NK-92 treated with Interleukin-12 subunit alpha and Interleukin-12 subunit beta, amount 100 ng/mL, for 24 hours (cell line): ENCODE measurements at regions not wholly inside any gene's neighbourhood (a gene's known extent, or its start where the extent isn't known, plus 50 kb on each side); places are given as distances from the start of the nearest gene placed in this dataset.
A peak's percentile ranks its signal among the peaks of the same experiment; 100 is the strongest.

ENCODE experiments used
- DNase-seq: peaks from one replicate; lab custom pipeline; 2025; lab: John Stamatoyannopoulos, UW

DNA sequence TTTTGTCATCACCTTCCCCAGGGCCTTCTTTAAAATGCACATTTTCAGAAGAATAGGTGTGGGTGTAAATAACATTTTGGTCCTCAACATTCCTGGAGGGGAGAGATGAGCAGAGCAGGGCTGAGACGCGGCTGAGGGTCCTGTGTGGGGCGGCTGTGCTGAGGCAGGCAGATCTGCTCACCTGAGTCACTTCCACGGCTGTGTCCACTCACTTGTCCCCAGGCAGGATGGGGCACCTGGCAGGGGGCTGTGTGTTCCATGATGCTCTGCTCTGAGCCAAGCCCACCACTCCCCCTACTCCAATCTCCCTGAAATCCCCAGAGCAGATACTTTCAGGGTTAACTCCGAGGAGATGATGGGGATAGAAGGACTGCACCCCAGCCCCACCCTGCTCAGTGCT lies 93.8 kb downstream of the GLRX3 start:
- DNase-seq: no peak

DNA sequence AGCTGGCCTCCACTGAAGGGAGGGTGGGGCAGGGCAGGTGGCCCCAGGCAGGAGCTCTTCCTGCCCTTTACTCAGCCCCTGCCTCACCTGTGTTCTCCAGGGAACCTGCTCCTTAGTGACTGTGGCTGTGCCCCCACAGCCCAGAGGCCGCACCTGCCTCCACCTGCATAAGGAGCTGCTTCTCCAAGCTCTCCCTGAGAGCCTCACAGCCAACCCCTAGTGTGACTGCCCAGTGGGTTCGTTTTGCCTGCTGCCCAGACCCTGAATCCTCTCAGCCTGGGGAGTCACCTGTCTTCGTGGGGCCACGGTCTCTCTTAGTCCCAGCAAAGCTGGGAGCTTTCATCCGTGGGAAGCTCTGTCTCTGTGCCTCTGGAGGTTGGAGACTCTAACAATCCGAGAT lies 94.4 kb downstream of the GLRX3 start:
- DNase-seq: no peak

DNA sequence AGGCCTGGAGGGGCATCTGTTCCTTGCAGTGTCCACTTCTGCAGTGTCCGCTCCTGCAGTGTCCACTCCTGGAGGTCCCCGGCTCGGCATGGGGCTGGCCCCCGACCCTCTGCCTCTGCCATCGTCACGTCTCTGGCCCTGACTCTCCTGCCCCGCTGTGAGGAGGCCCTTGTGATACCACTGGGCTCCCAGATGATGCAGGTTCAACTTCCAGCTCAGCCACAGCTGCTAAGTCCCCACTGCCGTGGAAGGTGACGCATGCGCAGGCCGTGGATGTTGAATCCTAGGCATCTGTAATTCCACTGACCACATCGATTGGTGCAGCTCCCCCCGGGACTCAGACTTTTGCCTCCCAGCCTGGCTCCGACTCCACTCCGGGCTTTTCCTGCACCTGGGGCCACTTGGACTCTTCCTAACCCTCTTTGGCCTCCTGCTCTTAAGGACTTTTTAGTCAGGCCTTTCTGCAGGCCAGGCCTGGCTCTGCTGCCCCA lies 95.1 kb downstream of the GLRX3 start:
- DNase-seq: no peak

DNA sequence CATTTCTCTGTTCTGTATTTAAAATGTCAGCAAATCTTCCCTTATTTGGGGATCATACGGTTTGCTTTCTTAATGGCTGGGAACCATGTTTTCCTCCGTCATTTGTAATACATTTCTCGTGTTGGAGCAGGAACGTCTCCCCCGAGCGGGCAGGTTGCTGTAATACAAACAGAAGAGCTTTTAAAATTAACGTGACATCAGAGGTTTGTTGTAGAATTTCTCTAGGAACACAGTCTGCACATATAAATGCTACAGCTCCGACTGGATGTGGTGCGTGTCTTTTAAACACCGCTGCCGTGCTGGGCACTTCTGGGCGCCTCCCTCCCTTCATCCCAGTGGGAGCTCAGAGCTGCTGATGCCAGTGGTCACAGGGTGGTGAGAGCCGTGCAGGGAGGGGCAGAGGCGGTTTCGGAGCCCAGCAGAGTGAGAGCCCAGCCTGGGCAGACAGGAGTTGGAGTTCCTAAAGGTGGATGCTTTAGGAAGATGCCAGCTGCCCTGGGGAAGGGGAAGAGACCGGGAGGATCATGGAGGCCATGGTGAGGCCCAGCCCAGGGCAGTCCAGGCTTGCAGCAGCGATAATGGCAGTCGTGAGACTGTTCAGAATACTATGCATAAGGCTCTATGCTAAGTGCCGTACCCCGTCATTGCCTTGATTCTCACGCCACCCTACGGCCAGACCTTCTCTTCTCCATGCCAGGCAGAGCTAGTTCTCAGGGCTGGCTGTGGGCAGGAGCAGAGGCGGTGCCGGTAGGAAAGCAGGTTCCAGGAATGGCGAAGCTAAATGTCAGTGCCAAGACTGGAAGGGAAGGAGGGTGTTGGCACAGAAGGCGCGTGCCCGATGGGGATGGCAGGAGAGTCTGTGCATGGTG lies 96.2 kb downstream of the GLRX3 start:
- DNase-seq: no peak

DNA sequence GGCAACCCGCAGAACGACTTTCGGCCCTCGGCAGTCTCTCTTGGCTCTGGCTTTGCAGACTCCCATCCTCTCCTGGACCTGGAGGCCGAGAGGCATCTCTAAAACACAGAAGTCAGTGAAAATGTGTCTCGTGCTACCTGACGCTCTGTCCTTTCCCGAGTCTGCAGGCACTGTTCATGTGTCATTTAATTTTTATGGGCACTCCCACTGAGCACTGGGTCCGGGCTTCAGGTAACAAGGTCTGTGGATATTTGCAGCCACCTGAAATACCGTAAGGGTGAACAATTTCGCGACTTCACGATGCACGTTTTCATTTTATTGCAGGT lies 96.8 kb downstream of the GLRX3 start:
- no peak for DNase-seq

DNA sequence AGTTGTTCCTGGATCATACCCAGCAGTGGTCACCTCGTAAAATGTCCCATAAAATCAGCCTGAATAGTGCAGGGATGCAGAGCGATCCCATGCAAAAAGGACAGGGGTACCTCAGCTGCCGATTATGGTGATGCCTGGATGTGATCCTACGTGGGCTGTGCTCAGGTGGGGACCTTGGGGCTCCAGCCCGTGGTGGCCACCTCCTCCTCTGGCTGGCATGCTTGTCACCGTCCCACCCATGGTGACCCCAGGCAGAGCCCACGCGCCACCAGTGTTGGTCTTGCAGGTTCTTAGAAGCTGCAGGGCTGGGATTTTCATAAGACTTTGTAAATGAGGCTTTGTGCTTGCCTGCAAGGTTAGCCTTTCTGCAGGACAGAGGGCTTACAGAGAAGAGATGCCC lies 97.2 kb downstream of the GLRX3 start:
- DNase-seq: no peak

DNA sequence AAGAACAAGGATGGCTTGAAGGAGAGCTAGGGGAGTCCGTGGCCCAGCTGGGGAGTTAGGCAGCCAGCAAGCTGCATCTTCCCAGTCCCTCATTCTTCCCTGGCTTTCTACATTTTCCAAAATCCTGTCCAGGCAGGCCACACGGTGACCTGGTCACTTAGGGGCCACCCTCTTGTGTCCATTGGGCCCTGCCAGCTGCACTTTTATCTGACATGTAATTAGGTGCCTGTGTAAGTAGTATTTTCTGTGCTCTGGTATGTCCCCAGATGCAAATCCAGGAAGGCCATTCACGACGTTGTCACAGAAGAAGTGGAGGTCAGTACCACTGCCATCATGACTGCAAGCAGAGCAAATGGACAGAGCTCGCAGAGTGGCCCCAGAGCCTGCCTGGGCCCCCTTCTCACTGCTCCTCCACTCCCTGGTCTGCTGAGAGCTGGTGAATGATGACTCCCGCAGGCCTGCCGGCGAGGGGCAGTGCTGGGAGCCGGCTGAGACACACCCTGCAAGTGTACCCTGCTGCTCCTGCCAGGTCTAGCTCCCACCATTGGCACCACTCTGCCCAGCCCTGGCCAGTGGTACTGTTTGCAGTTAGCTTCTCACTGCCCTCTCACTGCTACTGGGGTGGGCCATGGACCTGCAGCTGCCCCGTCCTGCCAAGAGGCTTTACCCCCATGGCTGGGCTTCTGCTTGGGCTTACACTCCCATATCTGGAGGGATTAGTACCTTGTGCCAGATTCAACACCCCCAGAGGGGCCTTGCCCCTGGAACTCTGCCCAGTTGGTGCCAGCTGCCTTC lies 98.2 kb downstream of the GLRX3 start:
- DNase-seq: no peak

DNA sequence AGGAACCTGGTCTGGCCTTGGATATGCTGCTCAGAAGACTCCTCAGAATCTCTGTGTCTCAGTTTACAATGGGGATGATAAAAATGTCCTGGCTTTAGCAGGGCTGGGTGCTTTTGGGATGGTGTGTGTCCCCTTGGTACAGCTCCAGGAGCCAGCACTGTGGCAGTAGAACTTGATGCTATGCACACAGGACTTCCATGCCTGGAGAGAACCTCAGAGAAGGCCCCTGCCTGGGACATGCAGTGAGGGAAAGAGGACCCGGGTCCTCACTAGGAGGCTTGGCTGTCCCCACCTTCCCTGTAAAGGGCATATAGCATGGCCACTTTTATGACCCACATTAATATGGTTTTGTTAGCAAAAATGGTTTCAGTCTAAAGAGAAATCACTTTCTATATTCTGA lies 100.5 kb downstream of the GLRX3 start:
- DNase-seq: no peak

DNA sequence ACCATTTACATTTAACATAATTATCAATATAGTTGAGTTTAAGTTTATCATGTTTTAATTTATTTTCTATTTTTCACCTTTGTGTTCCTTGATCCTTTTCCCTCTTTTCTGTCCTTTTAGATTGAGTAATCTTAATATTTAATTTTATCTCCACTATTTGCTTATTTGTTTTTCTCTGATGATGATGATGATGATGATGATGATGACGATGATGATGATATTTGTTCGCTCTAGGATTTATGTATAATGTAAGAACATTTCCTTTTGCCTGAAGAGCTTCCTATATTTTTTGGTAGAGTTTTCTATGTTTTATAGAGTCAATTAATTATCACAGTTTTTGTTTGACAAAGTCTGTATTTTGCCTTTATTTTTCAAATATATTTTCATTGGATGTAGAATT lies 104.2 kb downstream of the GLRX3 start:
- DNase-seq: no peak

DNA sequence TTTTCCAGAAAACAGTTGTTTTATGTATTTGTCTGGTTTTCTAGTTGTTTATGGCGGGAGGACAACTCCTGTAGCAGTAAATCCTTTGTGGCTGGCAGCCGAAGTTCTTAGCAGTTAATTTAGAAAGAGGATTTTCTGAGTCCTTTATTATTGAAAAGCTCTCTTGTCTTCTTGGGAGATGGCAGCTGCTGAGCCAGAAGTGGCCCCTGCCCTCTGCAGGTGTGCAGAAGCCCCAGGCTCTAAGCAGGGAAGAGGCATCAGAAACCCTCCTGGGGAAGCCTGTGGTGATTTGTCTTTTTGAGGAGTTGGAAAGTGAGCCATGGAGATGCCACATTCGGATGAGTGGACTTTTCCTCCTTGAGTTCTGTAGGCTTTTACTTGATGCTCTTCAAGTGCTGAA lies 106.3 kb downstream of the GLRX3 start:
- no peak for DNase-seq

DNA sequence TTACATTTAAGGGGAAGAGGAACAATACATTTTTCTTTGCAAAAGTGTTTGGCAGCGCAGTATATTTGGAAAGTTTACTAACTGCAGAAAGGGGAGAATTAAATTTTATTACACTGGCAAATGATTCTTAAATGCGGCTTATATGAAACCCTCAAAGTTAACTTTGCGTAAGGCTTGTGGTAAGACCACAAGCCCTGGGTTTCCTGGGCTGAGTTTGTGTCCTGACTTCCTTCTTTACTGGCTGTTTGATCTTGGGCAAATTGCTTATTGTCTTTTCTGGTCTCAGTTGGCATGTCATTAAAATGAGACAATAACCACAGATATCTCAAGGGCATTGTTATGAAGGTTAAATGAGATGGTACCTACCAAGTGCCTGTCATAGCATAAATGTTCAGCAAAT lies 106.8 kb downstream of the GLRX3 start:
- no peak for DNase-seq

DNA sequence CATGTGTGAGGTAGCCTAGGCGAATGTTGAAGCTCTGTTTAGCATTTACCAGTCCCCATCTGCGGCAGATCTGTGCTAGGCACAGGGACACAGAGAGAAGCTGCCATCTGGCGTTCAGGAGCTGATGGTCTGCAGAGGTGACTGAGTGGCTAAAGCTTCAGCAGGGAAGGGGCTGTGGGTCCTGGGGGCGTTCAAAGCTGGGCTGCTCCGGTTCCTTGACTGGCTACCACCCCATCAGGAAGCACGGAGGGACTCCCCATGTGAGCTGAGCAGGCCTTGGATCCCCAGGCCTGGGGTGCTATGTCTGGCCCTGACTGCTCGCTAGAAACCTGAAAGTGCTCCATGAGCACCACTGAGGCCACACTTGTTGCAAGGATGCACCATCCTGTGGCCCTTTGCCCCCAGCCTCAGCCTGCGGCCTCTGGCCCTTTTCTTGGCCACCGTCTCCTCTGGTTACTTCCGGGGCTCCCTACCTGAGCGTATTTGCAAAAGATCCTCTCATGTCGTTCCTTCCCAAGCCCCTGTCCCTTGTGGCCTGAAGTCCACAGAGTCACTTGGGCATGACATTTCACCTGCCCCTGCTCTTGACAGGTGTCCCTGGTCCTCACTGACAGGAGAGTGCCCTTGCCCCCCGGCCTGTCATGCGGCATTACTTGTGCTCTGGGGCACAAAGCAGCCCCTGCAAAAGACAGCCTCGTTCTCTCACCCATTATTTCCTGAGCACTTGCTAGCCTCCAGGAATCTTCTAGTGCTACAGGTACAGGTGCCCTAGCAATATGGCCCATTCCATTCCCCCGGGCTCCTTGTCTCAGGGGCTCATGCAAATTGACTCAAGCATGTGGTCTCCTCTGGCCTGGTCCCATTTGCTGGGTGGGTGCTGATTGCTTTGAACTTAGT lies 108.1 kb downstream of the GLRX3 start:
- no peak for DNase-seq

DNA sequence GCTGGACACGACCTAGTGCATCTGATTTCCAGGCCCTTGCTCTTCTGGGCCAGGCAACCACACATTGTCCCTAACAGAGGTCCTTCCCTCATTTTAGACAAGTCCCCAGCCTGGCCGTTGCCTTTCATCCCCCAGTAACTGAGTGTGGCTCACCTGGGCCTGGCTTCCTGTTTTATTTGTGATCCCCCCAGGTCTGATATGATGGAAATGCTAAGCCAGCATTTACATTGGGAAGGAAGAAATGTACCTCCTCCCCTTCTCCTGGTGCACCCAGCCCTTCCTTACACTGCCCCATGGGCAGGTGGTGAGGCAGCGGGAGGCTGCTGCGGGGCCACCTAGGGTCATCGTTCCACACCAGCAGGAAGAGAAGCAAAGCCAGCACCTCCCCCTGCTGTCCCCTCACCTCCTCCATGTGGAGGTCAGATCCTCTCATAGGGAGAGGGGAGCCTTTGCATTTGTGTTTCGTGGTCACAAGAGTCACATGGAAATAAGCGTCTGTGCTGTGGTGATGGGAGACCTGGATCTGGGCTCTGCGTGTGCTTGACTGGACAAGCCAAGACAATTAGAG lies 108.8 kb downstream of the GLRX3 start:
- DNase-seq: no peak

DNA sequence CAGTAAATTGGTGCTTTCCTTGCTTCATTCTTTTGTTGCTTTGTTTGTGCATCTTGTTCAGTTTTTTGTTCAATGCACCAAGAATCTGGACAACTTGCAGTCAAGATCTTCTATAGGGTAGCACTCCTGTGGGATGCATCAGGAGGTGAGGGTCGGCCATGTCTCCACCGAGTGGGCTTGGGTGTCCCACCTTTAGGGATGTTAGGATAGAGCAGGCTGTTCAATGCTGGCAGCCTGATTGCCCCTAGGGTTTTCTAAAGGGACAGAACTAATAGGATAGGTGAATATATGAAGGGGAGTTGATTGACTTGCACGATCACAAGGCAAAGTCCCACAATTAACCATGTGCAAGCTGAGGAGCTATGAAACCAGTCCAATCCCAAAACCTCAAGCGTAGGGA lies 109.9 kb downstream of the GLRX3 start:
- no peak for DNase-seq

DNA sequence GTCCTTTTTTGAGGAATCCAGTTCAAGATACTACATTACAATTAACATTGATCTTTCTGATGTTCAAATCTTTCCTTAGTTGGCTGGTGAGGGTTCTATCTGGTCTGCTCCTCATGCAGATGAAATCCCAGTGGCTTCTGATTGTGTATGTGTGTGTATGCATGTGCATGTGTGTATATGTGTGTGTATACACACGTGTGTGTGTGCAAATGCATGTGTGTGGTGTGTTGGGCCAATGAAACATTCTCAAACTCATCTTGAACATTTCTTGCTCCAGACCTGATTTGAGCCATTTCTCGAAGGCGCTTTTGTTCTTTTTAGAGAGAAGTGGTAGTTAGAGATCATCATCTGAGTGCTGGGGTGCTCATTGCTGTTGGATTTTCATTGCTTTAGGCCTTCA lies 113.9 kb downstream of the GLRX3 start:
- no peak for DNase-seq

DNA sequence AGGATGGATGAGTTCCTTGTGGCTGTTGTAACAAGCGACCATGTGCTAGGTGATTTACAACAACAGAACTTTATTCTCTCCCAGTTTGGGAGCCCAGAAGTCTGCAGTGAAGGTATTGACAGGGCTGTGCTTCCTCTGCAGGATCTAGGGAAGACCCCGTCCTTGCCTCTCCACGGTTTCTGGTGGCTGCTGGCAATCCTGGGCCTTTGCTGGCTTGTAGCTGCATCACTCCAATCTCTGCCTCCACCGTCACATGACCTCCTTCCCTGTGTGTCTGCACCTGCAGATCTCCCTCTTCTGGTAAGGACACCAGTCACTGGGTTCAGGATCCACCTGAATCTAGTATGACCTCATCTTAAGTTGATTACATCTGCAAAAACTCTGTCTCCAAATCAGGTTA lies 115.6 kb downstream of the GLRX3 start:
- DNase-seq: no peak

DNA sequence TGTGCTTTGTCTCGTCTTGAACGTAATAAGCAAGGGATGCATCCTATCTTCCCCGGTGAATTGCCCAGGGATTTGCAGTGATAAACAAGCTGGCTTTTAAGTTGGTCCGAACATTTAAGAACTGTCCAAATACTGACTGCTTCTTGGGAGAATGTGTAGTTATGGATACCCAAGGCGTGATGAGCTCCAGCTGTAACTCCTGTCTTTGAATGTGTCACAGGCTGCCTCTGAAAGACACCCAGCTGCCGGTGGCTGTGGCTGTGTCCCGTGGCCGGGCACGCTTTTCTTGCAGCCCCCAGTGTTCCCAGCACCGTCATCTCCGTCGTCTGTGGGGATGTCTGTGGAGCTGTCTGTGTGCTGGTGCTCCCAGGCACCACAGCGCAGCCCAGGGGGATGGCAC lies 118.1 kb downstream of the GLRX3 start:
- DNase-seq: no peak

DNA sequence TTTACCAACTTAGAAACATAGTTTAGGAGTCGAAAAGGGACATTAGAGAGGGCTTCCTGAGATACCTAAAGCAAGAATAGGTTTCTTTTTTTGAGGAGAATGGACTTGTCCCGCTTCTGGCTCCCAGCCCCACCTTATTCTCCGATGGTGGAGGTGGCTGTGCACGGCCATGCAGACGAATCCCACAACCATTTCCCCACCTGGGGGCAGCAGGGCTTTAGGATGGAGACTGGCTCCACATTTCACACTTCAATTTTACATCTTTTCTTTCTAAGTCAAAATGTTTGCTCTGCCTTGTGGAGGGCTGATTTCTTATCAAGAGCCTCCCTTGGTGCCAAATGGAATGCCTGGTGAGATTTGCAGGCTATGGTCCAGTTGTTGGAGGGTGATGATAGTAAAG lies 118.5 kb downstream of the GLRX3 start:
- peak; percentile 14 for DNase-seq

DNA sequence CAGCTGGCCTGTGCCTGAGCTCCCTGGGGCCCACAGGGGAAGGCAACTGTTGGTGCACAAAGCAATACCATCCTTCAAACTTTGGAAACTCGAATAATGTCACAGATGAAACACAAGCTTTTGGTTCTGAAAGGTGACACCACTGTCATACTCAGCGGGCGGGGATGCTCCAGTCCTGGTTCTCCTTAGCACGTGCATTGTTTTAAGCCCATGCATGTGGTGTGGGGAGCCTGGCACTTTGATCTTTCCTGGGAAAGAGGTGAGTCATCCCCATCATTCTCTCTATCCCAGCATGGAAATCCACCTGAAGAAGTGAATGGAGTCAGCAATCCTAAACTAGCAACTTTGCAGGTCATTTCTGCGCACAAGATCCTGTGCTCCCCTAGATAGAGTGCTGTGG lies 119.6 kb downstream of the GLRX3 start:
- DNase-seq: no peak

DNA sequence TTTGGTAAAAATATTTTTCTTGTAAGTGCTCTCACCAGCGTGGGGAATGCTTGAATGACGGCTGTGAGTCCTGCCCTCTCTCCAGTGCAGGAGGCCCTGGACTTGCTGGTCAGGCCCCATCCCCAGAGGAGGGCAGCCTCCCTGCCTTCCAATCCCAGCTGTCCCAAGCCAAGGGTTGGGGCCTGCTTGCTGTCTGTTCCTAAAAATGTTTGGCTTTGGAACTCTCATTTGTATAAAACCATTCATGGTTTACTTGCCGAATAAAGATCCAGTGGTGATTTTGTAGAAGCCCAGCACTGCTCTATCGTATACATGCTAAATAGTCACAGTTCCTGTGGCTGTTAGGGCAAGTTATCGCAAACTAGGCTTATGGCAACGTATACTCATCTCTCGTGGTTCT lies 121.7 kb downstream of the GLRX3 start:
- DNase-seq: no peak

DNA sequence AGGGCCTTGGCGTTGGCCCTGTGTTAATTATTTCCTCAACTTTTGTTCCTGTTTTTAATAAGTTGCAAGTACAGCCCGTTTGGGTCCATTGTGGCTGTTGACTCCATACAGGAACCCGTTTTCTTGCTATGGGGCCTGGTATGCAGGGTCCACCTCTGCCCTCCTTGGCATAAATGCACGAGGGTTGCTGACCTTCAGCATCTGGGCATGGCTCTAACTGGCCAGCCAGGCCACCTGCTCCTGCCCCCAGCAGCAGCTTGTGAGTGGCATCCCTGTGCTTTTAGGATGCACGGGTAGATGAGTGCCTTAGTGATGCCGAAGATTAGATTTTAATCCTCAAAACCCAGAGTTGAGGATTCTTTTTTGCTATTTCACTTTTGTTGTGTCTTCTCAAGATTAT lies 123.2 kb downstream of the GLRX3 start:
- DNase-seq: no peak

DNA sequence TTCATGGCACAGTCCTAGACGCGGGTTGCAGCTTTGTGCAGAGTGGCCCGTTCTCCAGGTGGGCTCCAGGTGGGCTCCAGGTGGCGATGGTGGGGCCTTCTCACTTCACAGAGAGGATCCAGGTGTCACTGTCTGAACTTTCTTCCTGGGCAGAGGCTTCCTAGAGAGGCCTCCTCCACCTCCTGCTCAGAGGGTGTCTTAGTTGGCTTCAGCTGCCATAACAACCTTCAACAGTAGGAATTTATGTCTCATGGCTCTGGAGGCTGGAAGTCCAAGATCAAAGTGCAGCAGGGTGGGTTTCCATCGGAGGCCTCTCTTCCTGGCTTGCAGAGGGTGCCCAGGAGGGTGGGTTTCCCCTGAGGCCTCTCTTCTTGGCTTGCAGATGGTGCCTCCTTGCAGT lies 125.1 kb downstream of the GLRX3 start:
- DNase-seq: no peak
